Naive thymus-derived CD4-positive, alpha-beta T cell (primary cell): ENCODE measurements at regions not wholly inside any gene's neighbourhood (a gene's known extent, or its start where the extent isn't known, plus 50 kb on each side); places are given as distances from the start of the nearest gene placed in this dataset.

Experiments
- ATAC-seq: fragments of 150-1000 bp; cut with Tn5 transposase; 2 replicates; pipeline ENCODE4 v1.10.0; 2021; ENCODE audit warnings: mild to moderate bottlenecking, moderate library complexity
- CTCF ChIA-PET: fragments of 350-600 bp; sonication (Branson Sonifier 250); formaldehyde crosslinking; loops from one replicate; lab custom pipeline; 2021; ENCODE audit warnings: antibody characterized with exemption; lab: Charles Lee
- POLR2A ChIA-PET: fragments of 350-600 bp; sonication (Branson Sonifier 250); formaldehyde crosslinking; loops from one replicate; lab custom pipeline; 2021; ENCODE audit warnings: antibody characterized with exemption, inconsistent platforms; lab: Charles Lee
- DNase-seq, 9 donors: peaks; one replicate each; pipeline versions ENCODE4 v3.0.0 to v3.0.0-alpha.2; 2020 to 2022; ENCODE audit warnings: mixed read lengths in 1 of 9
- H3K27ac ChIP-seq: one replicate; pipeline ENCODE4 v1.7.0; 2013; ENCODE audit warnings: mild to moderate bottlenecking, low read depth, low read length, moderate library complexity
- H3K27me3 ChIP-seq, 2 donors: one replicate each; pipeline ENCODE4 v1.7.0; 2013; ENCODE audit warnings: low read length in 2 of 2, mild to moderate bottlenecking in 2 of 2, moderate library complexity in 2 of 2; ENCODE audit not compliant: control insufficient read depth in 2 of 2, insufficient read depth in 2 of 2
- H3K36me3 ChIP-seq, 3 experiments: 1 replicate in 2 of 3; 2 replicates in 1 of 3; pipeline ENCODE4 v1.7.0; 2013; ENCODE audit warnings: low read length in 3 of 3, mild to moderate bottlenecking in 3 of 3, moderate library complexity in 1 of 3; ENCODE audit not compliant: insufficient read depth in 3 of 3, control insufficient read depth in 2 of 3
- H3K4me1 ChIP-seq, 2 donors: one replicate each; pipeline ENCODE4 v1.7.0; 2013; ENCODE audit warnings: low read length in 2 of 2, mild to moderate bottlenecking in 2 of 2, moderate library complexity in 1 of 2; ENCODE audit not compliant: control insufficient read depth in 2 of 2, insufficient read depth in 2 of 2
- H3K4me3 ChIP-seq: 2 replicates; pipeline ENCODE4 v1.7.0; 2013; ENCODE audit warnings: mild to moderate bottlenecking, low read length
- H3K9me3 ChIP-seq, 3 experiments: 1 replicate in 2 of 3; 2 replicates in 1 of 3; pipeline ENCODE4 v1.7.0; 2013; ENCODE audit warnings: low read length in 3 of 3; ENCODE audit not compliant: control insufficient read depth in 2 of 3
- H3K27ac Mint-ChIP-seq, 9 donors: one replicate each; pipeline ENCODE4 v1.8.0; 2020 to 2022; ENCODE audit warnings: mixed read lengths in 9 of 9, mild to moderate bottlenecking in 8 of 9, moderate library complexity in 5 of 9, inconsistent platforms in 2 of 9
- H3K27me3 Mint-ChIP-seq, 5 donors: one replicate each; pipeline ENCODE4 v1.8.0; 2021 to 2022; ENCODE audit warnings: mixed read lengths in 5 of 5, mild to moderate bottlenecking in 1 of 5
- H3K36me3 Mint-ChIP-seq, 5 donors: one replicate each; pipeline ENCODE4 v1.8.0; 2020 to 2022; ENCODE audit warnings: mixed read lengths in 5 of 5, mild to moderate bottlenecking in 3 of 5, inconsistent platforms in 1 of 5
- H3K4me1 Mint-ChIP-seq, 7 donors: one replicate each; pipeline ENCODE4 v1.8.0; 2020 to 2022; ENCODE audit warnings: mixed read lengths in 7 of 7, mild to moderate bottlenecking in 3 of 7, inconsistent platforms in 1 of 7
- H3K4me3 Mint-ChIP-seq, 10 donors: one replicate each; pipeline ENCODE4 v1.8.0; 2020 to 2022; ENCODE audit warnings: mild to moderate bottlenecking in 10 of 10, mixed read lengths in 10 of 10, moderate library complexity in 6 of 10, inconsistent platforms in 2 of 10
- H3K9me3 Mint-ChIP-seq, 11 donors: one replicate each; pipeline ENCODE4 v1.8.0; 2020 to 2022; ENCODE audit warnings: mixed read lengths in 11 of 11, mild to moderate bottlenecking in 4 of 11, inconsistent platforms in 1 of 11, moderate library complexity in 1 of 11
- intact Hi-C, 2 donors: fragments of 100-400 bp; cut with micrococcal nuclease; formaldehyde crosslinking; loops; one replicate each; pipeline ENCODE4 v1.15.1; 2023

GRCh38 chr7:120164-120991 lies 72.0 kb upstream of the FAM20C start:
- ATAC-seq = no peak
- H3K27me3 ChIP-seq = no peaks in the 10 kb centered on the region
- Mint-ChIP-seq H3K4me3 (no peak overlapping the region), H3K9me3 (peaks cover 0 to 3% (median 0%) of the 10 kb centered on the region in 11 donors), H3K27me3 (peaks cover 5 to 28% (median 21%) of the 10 kb centered on the region in 5 donors), H3K4me1 (peaks cover 0 to 7% (median 0%) of the 10 kb centered on the region in 7 donors), H3K36me3 (no peaks in the 10 kb centered on the region), H3K27ac (no peak overlapping the region)
- intact Hi-C loops = no loop called here
- POLR2A ChIA-PET = no interaction called here
- CTCF ChIA-PET = no interaction called here
- H3K36me3 ChIP-seq = no peaks in the 10 kb centered on the region
- no peak overlapping the region for H3K27ac ChIP-seq
- H3K4me3 ChIP-seq = no peak overlapping the region
- DNase-seq = no peak
- no peaks in the 10 kb centered on the region for H3K9me3 ChIP-seq
- H3K4me1 ChIP-seq = no peaks in the 10 kb centered on the region

GRCh38 chr7:121002-121785 lies 71.2 kb upstream of the FAM20C start:
- POLR2A ChIA-PET = no interaction called here
- H3K27me3 Mint-ChIP-seq = peaks cover 0 to 22% (median 16%) of the 10 kb centered on the region in 5 donors

GRCh38 chr7:123237-123636 lies 69.1 kb upstream of the FAM20C start:
- H3K27me3 ChIP-seq = no peaks in the 10 kb centered on the region
- no peak overlapping the region for H3K27ac ChIP-seq
- no peaks in the 10 kb centered on the region for H3K4me1 ChIP-seq
- H3K36me3 Mint-ChIP-seq = no peaks in the 10 kb centered on the region
- H3K4me3 Mint-ChIP-seq = no peak overlapping the region
- H3K9me3 ChIP-seq = no peaks in the 10 kb centered on the region
- POLR2A ChIA-PET = no interaction called here
- no peak overlapping the region for H3K27ac Mint-ChIP-seq
- no peak for DNase-seq
- H3K9me3 Mint-ChIP-seq = no peaks in the 10 kb centered on the region
- intact Hi-C loops = no loop called here
- H3K36me3 ChIP-seq = no peaks in the 10 kb centered on the region
- CTCF ChIA-PET = no interaction called here
- H3K4me3 ChIP-seq = no peak overlapping the region
- H3K4me1 Mint-ChIP-seq = peaks cover 0 to 4% (median 0%) of the 10 kb centered on the region in 7 donors
- peaks cover 0 to 9% (median 6%) of the 10 kb centered on the region in 5 donors for H3K27me3 Mint-ChIP-seq
- no peak for ATAC-seq

More at GRCh38 chr7:121002-121785, 71.2 kb upstream of the FAM20C start:
- H3K9me3 ChIP-seq = no peaks in the 10 kb centered on the region
- Mint-ChIP-seq H3K4me1 (peaks cover 0 to 7% (median 0%) of the 10 kb centered on the region in 7 donors), H3K9me3 (peaks cover 0 to 3% (median 0%) of the 10 kb centered on the region in 11 donors), H3K27ac (no peak overlapping the region), H3K4me3 (no peak overlapping the region), H3K36me3 (no peaks in the 10 kb centered on the region)
- H3K27ac ChIP-seq = no peak overlapping the region
- CTCF ChIA-PET = no interaction called here
- no peaks in the 10 kb centered on the region for H3K4me1 ChIP-seq
- DNase-seq (no peak), ATAC-seq (no peak)
- no peaks in the 10 kb centered on the region for H3K36me3 ChIP-seq
- H3K4me3 ChIP-seq = no peak overlapping the region
- intact Hi-C loops = no loop called here
- H3K27me3 ChIP-seq = no peaks in the 10 kb centered on the region

GRCh38 chr7:124130-124949 lies 68.0 kb upstream of the FAM20C start:
- H3K27ac Mint-ChIP-seq = no peak overlapping the region
- no peaks in the 10 kb centered on the region for H3K27me3 Mint-ChIP-seq
- H3K9me3 Mint-ChIP-seq = no peaks in the 10 kb centered on the region
- Histone ChIP-seq H3K27ac (no peak overlapping the region), H3K36me3 (no peaks in the 10 kb centered on the region), H3K4me1 (no peaks in the 10 kb centered on the region), H3K4me3 (no peak overlapping the region), H3K27me3 (no peaks in the 10 kb centered on the region), H3K9me3 (no peaks in the 10 kb centered on the region)
- no peaks in the 10 kb centered on the region for H3K36me3 Mint-ChIP-seq
- no peaks in the 10 kb centered on the region for H3K4me1 Mint-ChIP-seq
- intact Hi-C loops = no loop called here
- ATAC-seq (no peak), DNase-seq (no peak)
- H3K4me3 Mint-ChIP-seq = no peak overlapping the region
- POLR2A ChIA-PET = no interaction called here
- CTCF ChIA-PET = no interaction called here

- no peak overlapping the region for H3K27ac ChIP-seq
- intact Hi-C loops = no loop called here
- Mint-ChIP-seq H3K27me3 (peaks cover 0 to 4% (median 0%) of the 10 kb centered on the region in 5 donors), H3K36me3 (no peaks in the 10 kb centered on the region), H3K4me1 (no peaks in the 10 kb centered on the region), H3K27ac (no peak overlapping the region), H3K4me3 (no peak overlapping the region), H3K9me3 (no peaks in the 10 kb centered on the region)
- ChIA-PET POLR2A (no interaction called here), CTCF (no interaction called here)
- no peaks in the 10 kb centered on the region for H3K4me1 ChIP-seq
- H3K9me3 ChIP-seq = no peaks in the 10 kb centered on the region
- H3K4me3 ChIP-seq = no peak overlapping the region
- no peak for ATAC-seq
- no peak for DNase-seq
- no peaks in the 10 kb centered on the region for H3K36me3 ChIP-seq
- no peaks in the 10 kb centered on the region for H3K27me3 ChIP-seq
Measured at GRCh38 chr7:125061-125475, 67.3 kb upstream of the FAM20C start.

GRCh38 chr7:125661-126060 lies 66.7 kb upstream of the FAM20C start:
- Histone ChIP-seq H3K36me3 (no peaks in the 10 kb centered on the region), H3K4me3 (no peak overlapping the region), H3K27ac (no peak overlapping the region), H3K9me3 (no peaks in the 10 kb centered on the region), H3K4me1 (no peaks in the 10 kb centered on the region), H3K27me3 (no peaks in the 10 kb centered on the region)
- ATAC-seq = no peak
- CTCF ChIA-PET = no interaction called here
- Mint-ChIP-seq H3K27me3 (peaks cover 0 to 4% (median 0%) of the 10 kb centered on the region in 5 donors), H3K4me3 (no peak overlapping the region), H3K36me3 (no peaks in the 10 kb centered on the region), H3K9me3 (no peaks in the 10 kb centered on the region), H3K4me1 (no peaks in the 10 kb centered on the region), H3K27ac (no peak overlapping the region)
- POLR2A ChIA-PET = no interaction called here
- intact Hi-C loops = no loop called here
- no peak for DNase-seq
